ENCODE measurements at regions not wholly inside any gene's neighbourhood (a gene's known extent, or its start where the extent isn't known, plus 50 kb on each side); places are given as distances from the start of the nearest gene placed in this dataset.
"Not testable (repeated sequence)": the region's sequence is repeated elsewhere in the genome, so short reads cannot be mapped to it uniquely, and the experiment has no call there.

- DNase-seq = no peak
Observed at GRCh38 chr18:43341014-43341413, 63.7 kb upstream of the SYT4 start.

GRCh38 chr18:43350176-43350575, 72.9 kb upstream of the SYT4 start:
- no peak for DNase-seq

- DNase-seq = no peak
Observed at GRCh38 chr18:43364535-43364934, 87.2 kb upstream of the SYT4 start.

GRCh38 chr18:43367895-43368294, 90.6 kb upstream of the SYT4 start:
- DNase-seq = no peak

GRCh38 chr18:43369311-43369710, 92.0 kb upstream of the SYT4 start:
- not testable (repeated sequence) for DNase-seq

- DNase-seq = no peak
Observed at GRCh38 chr18:43372773-43373172, 95.5 kb upstream of the SYT4 start.

GRCh38 chr18:43380104-43380672, 102.9 kb upstream of the SYT4 start:
- no peak for DNase-seq

- DNase-seq = no peak
Observed at GRCh38 chr18:43382641-43383403, 105.5 kb upstream of the SYT4 start.

- no peak for DNase-seq
Observed at GRCh38 chr18:43389163-43389562, 111.9 kb upstream of the SYT4 start.

GRCh38 chr18:43392168-43392567, 114.9 kb upstream of the SYT4 start:
- DNase-seq = no peak

- DNase-seq = no peak
Observed at GRCh38 chr18:43393174-43393573, 115.9 kb upstream of the SYT4 start.

GRCh38 chr18:43396266-43396665, 119.0 kb upstream of the SYT4 start:
- no peak for DNase-seq

- DNase-seq = no peak
Observed at GRCh38 chr18:43398601-43399000, 121.3 kb upstream of the SYT4 start.

- DNase-seq = no peak
Observed at GRCh38 chr18:43405097-43405496, 127.8 kb upstream of the SYT4 start.

GRCh38 chr18:43414006-43414405, 136.7 kb upstream of the SYT4 start:
- DNase-seq = no peak

GRCh38 chr18:43420091-43420490, 142.8 kb upstream of the SYT4 start:
- no peak for DNase-seq

- no peak for DNase-seq
Observed at GRCh38 chr18:43420950-43421349, 143.7 kb upstream of the SYT4 start.

- DNase-seq = no peak
Observed at GRCh38 chr18:43422518-43422917, 145.2 kb upstream of the SYT4 start.

GRCh38 chr18:43435851-43436250, 158.6 kb upstream of the SYT4 start:
- DNase-seq = no peak

- DNase-seq = no peak
Observed at GRCh38 chr18:43442131-43442530, 164.8 kb upstream of the SYT4 start.

GRCh38 chr18:43442571-43442970, 165.3 kb upstream of the SYT4 start:
- DNase-seq = no peak

GRCh38 chr18:43465483-43465882, 188.2 kb upstream of the SYT4 start:
- DNase-seq = no peak

GRCh38 chr18:43471873-43472272, 194.6 kb upstream of the SYT4 start:
- DNase-seq = no peak

GRCh38 chr18:43481069-43481468, 203.8 kb upstream of the SYT4 start:
- DNase-seq = no peak

- DNase-seq = no peak
Observed at GRCh38 chr18:43482136-43482535, 204.8 kb upstream of the SYT4 start.

All from CD4-positive, alpha-beta T cell treated with Interleukin-4 for 4 hours (primary cell).